H1 (cell line): ENCODE measurements at regions not wholly inside any gene's neighbourhood (a gene's known extent, or its start where the extent isn't known, plus 50 kb on each side); places are given as distances from the start of the nearest gene placed in this dataset.

Source experiments
- CHD7 ChIP-seq: fragments of 300-600 bp; sonication (generic); IDR thresholded peaks from 2 replicates; pipeline ENCODE4 v1.7.1; 2012; ENCODE audit warnings: low read length, moderate library complexity, mild to moderate bottlenecking, inconsistent platforms; ENCODE audit not compliant: insufficient replicate concordance
- KDM4A ChIP-seq: IDR thresholded peaks from one replicate; pipeline ENCODE4 v1.7.1; 2012; ENCODE audit warnings: low read depth, mild to moderate bottlenecking, moderate library complexity, low read length, inconsistent platforms; ENCODE audit not compliant: severe bottlenecking
- SUZ12 ChIP-seq: fragments of 200-600 bp; sonication (generic); IDR thresholded peaks from 2 replicates; pipeline ENCODE4 v1.6.1; 2012; ENCODE audit warnings: mild to moderate bottlenecking, inconsistent platforms, low read length, moderate library complexity, mixed read lengths
- ZNF274 ChIP-seq: IDR thresholded peaks from 2 replicates; pipeline ENCODE4 v1.7.0; 2012; ENCODE audit warnings: low read length, borderline replicate concordance; ENCODE audit errors: extremely low read depth
- TF ChIP-seq, protein P1 (sequence below): IDR thresholded peaks from 2 replicates; pipeline ENCODE4 v1.6.1; 2012; ENCODE audit warnings: inconsistent platforms

DNA sequence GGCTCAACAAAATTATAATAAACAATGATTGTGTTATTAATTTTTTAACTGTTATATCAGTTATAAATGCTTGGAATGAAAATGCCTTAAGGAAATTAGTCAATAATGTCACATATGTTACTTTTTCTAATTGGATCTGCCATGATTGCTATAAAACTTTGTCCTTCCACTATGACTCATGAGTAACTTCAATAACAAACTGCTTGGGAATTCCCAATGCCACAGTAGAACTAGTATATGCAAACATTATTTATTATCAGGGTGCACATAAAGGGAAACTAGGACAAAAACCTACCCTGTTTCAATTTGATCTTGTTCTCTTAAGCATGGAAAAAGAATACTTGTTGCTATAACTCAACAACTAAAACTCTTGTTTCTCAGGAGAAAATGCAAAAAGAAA lies 59.1 kb upstream of the PDC start (continued):
- TF ChIP-seq ZNF274, result no peak
- no peak for TF ChIP-seq CHD7
- TF ChIP-seq SUZ12, result no peak
- TF ChIP-seq KDM4A, result no peak
- TF ChIP-seq, protein P1, sequence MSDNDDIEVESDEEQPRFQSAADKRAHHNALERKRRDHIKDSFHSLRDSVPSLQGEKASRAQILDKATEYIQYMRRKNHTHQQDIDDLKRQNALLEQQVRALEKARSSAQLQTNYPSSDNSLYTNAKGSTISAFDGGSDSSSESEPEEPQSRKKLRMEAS, result no peak
